ENCODE measurements at regions not wholly inside any gene's neighbourhood (a gene's known extent, or its start where the extent isn't known, plus 50 kb on each side); places are given as distances from the start of the nearest gene placed in this dataset.

GRCh38 chr3:190746986-190747385 lies 115.5 kb downstream of the GMNC start:
- TF ChIP-seq CTCF (IDR thresholded peaks at IDR 0.05) (no peak), POLR2AphosphoS5 (IDR thresholded peaks at IDR 0.05; ENCODE audit: insufficient read depth in 1 of 2, low read depth in 1 of 2) (no peak), POLR2A (IDR thresholded peaks at IDR 0.05) (no peak)
